HepG2 (cell line): ENCODE measurements at regions not wholly inside any gene's neighbourhood (a gene's known extent, or its start where the extent isn't known, plus 50 kb on each side); places are given as distances from the start of the nearest gene placed in this dataset.

Experiments used
- SIX1 ChIP-seq: sonication (generic); formaldehyde crosslinking; IDR thresholded peaks from 2 replicates; pipeline ENCODE4 v1.4.0; 2020; ENCODE audit warnings: missing genetic modification reagents, borderline replicate concordance
- ZMYM4 ChIP-seq: sonication (generic); formaldehyde crosslinking; IDR thresholded peaks from 2 replicates; pipeline ENCODE4 v1.8.1; 2023; ENCODE audit warnings: mild to moderate bottlenecking, missing genetic modification reagents
- ZNF7 ChIP-seq: IDR thresholded peaks from 2 replicates; pipeline ENCODE4 v1.6.1; 2016; ENCODE audit warnings: missing biosample characterization, missing genetic modification reagents
- small RNA-seq, 3 experiments: library from RNA; depleted of rRNA; stranded (forward); fragments of <200 nt; gene quantifications; one replicate each; pipeline ENCODE3, GENCODE V24; 2012; ENCODE audit warnings: low read depth in 2 of 3, low replicate concordance in 1 of 3; ENCODE audit not compliant: insufficient read length in 3 of 3, insufficient read depth in 2 of 3

DNA sequence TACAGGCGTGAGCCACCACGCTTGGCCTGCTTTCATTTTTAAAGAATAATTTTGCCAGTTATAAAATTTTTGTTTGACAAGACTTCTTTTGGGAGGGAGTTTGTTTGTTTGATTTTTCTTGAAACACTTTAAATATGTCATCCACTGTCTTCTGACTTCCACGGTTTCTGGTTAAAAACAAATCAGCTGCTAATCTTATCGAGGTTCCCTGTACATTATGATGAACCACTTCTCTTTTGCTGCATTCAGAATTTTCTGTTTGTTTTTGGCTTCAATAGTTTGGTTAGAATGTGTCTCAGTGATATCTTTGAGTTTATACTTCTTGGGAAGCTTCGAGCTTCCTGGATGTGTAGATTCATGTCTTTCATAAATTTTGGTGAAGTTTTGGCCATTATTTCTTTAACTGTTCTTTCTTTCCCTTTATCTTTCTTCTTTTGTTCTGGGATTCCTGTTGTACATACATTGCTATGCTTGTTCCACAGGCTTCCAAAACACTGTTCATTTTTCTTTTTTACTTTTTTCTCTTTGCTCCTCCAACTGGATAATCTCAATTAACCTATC lies 60.8 kb downstream of the MSX2 start (continued):
- TF ChIP-seq SIX1 (no peak), ZNF7 (CRISPR knock-in tag) (no peak), ZMYM4 (no peak)

Small RNA genes in the stretch of these regions (small RNA-seq; reads per million reads assigned to genes)
- 0 reads per million in 3 experiments for gene AC008413.1
